Thymus (tissue), 11 donors: ENCODE measurements at regions not wholly inside any gene's neighbourhood (a gene's known extent, or its start where the extent isn't known, plus 50 kb on each side); places are given as distances from the start of the nearest gene placed in this dataset.
"Not testable (repeated sequence)": the region's sequence is repeated elsewhere in the genome, so short reads cannot be mapped to it uniquely, and the experiment has no call there.

Experiments used
- DNase-seq, 9 donors: peaks; one replicate each; pipeline ENCODE4 v3.0.0-alpha.2; 2013; ENCODE audit warnings: low spot score in 9 of 9, low read depth in 6 of 9, missing footprints in 1 of 9
- H3K27ac ChIP-seq, 2 donors: one replicate each; pipeline ENCODE4 v1.5.1; 2013; ENCODE audit warnings: control low read depth in 1 of 2, low read depth in 1 of 2, low read length in 1 of 2, mild to moderate bottlenecking in 1 of 2, moderate library complexity in 1 of 2
- H3K27me3 ChIP-seq, 2 donors: one replicate each; pipeline ENCODE4 v1.5.1; 2013; ENCODE audit warnings: low read length in 1 of 2; ENCODE audit not compliant: control insufficient read depth in 2 of 2, insufficient read depth in 1 of 2
- H3K36me3 ChIP-seq, 2 donors: one replicate each; pipeline ENCODE4 v1.5.1; 2013; ENCODE audit warnings: low read length in 1 of 2, mild to moderate bottlenecking in 1 of 2, moderate library complexity in 1 of 2; ENCODE audit not compliant: control insufficient read depth in 2 of 2, insufficient read depth in 2 of 2
- H3K4me1 ChIP-seq, 2 donors: one replicate each; pipeline ENCODE4 v1.5.1; 2013; ENCODE audit warnings: low read length in 2 of 2; ENCODE audit not compliant: control insufficient read depth in 2 of 2, insufficient read depth in 2 of 2
- H3K4me3 ChIP-seq, 2 donors: one replicate each; pipeline ENCODE4 v1.5.1; 2013; ENCODE audit warnings: low read length in 2 of 2, control low read depth in 1 of 2, mild to moderate bottlenecking in 1 of 2
- H3K9me3 ChIP-seq, 2 donors: one replicate each; pipeline ENCODE4 v1.5.1; 2013; ENCODE audit warnings: low read length in 1 of 2, mild to moderate bottlenecking in 1 of 2; ENCODE audit not compliant: control insufficient read depth in 2 of 2, insufficient read depth in 1 of 2
- WGBS: extraction: QIAGEN DNeasy Blood & Tissue Kit; methylation state at CpG from one replicate; pipeline ENCODE4 v1.1.7; 2013; 5-methylcytosine and 5-hydroxymethylcytosine counted together
- donor health status: healthy.

GRCh38 chr22:47405222-47405621 is 642.8 kb downstream of the TBC1D22A start:
- H3K4me1 ChIP-seq, H3K36me3 ChIP-seq, DNase-seq, H3K4me3 ChIP-seq, H3K27me3 ChIP-seq, H3K27ac ChIP-seq, H3K9me3 ChIP-seq: not testable (repeated sequence)
- WGBS: 94% methylated on average over 15 of the region's 15 CpGs

GRCh38 chr22:47402876-47403525 is 640.6 kb downstream of the TBC1D22A start:
- no peaks in the 10 kb centered on the region for H3K27me3 ChIP-seq
- H3K27ac ChIP-seq: no peak overlapping the region
- WGBS: 89% methylated on average over 14 of the region's 14 CpGs

GRCh38 chr22:47401976-47402770 is 639.7 kb downstream of the TBC1D22A start:
- H3K4me3 ChIP-seq: no peak overlapping the region
- no peaks in the 10 kb centered on the region for H3K4me1 ChIP-seq
- DNase-seq: no peak
- no peak overlapping the region for H3K27ac ChIP-seq
- H3K36me3 ChIP-seq: no peaks in the 10 kb centered on the region
- WGBS: 80% methylated on average over 29 of the region's 29 CpGs
- H3K27me3 ChIP-seq: no peaks in the 10 kb centered on the region
- H3K9me3 ChIP-seq: no peaks in the 10 kb centered on the region

More at GRCh38 chr22:47402876-47403525, 640.6 kb downstream of the TBC1D22A start:
- H3K9me3 ChIP-seq: no peaks in the 10 kb centered on the region
- no peaks in the 10 kb centered on the region for H3K36me3 ChIP-seq
- no peaks in the 10 kb centered on the region for H3K4me1 ChIP-seq
- no peak overlapping the region for H3K4me3 ChIP-seq
- DNase-seq: no peak

GRCh38 chr22:47401592-47401898 is 639.1 kb downstream of the TBC1D22A start:
- Histone ChIP-seq H3K27ac (no peak overlapping the region), H3K9me3 (no peaks in the 10 kb centered on the region), H3K4me3 (no peak overlapping the region), H3K27me3 (no peaks in the 10 kb centered on the region), H3K36me3 (no peaks in the 10 kb centered on the region), H3K4me1 (no peaks in the 10 kb centered on the region)
- no peak for DNase-seq
- WGBS: 92% methylated on average over 12 of the region's 12 CpGs

- no peak for DNase-seq
- peaks cover 0 to 3% of the 10 kb centered on the region in 2 donors for H3K4me1 ChIP-seq
- no peak overlapping the region for H3K27ac ChIP-seq
- H3K36me3 ChIP-seq: no peaks in the 10 kb centered on the region
- no peaks in the 10 kb centered on the region for H3K27me3 ChIP-seq
- no peaks in the 10 kb centered on the region for H3K9me3 ChIP-seq
- no peak overlapping the region for H3K4me3 ChIP-seq
- WGBS: 92% methylated on average over 28 of the region's 28 CpGs
These were observed 638.5 kb downstream of the TBC1D22A start for GRCh38 chr22:47400701-47401591.

GRCh38 chr22:47400131-47400530 is 637.7 kb downstream of the TBC1D22A start:
- H3K27me3 ChIP-seq, H3K4me1 ChIP-seq, DNase-seq, H3K36me3 ChIP-seq, H3K9me3 ChIP-seq, H3K4me3 ChIP-seq, H3K27ac ChIP-seq: not testable (repeated sequence)
- 96% methylated on average over 10 of the region's 10 CpGs for WGBS

GRCh38 chr22:47398921-47399790 is 636.7 kb downstream of the TBC1D22A start:
- WGBS: 90% methylated on average over 21 of the region's 21 CpGs
- DNase-seq: no peak
- Histone ChIP-seq H3K4me3 (no peak overlapping the region), H3K4me1 (peaks cover 0 to 3% of the 10 kb centered on the region in 2 donors), H3K36me3 (no peaks in the 10 kb centered on the region), H3K27me3 (no peaks in the 10 kb centered on the region), H3K9me3 (no peaks in the 10 kb centered on the region), H3K27ac (no peak overlapping the region)

- Histone ChIP-seq H3K4me3 (no peak overlapping the region), H3K4me1 (peaks cover 0 to 3% of the 10 kb centered on the region in 2 donors), H3K36me3 (no peaks in the 10 kb centered on the region), H3K27me3 (no peaks in the 10 kb centered on the region), H3K27ac (no peak overlapping the region), H3K9me3 (no peaks in the 10 kb centered on the region)
- DNase-seq: no peak
- WGBS: 92% methylated on average over 11 of the region's 11 CpGs
These were observed 636.0 kb downstream of the TBC1D22A start for GRCh38 chr22:47398491-47398890.
